Neuronal stem cell (in vitro differentiated cells): ENCODE measurements at regions not wholly inside any gene's neighbourhood (a gene's known extent, or its start where the extent isn't known, plus 50 kb on each side); places are given as distances from the start of the nearest gene placed in this dataset.

ENCODE experiments used
- DNase-seq: peaks from one replicate; pipeline ENCODE4 v3.0.0-alpha.2; 2013; ENCODE audit warnings: low spot score
- H2AFZ ChIP-seq: one replicate; pipeline ENCODE4 v1.6.1; 2013; ENCODE audit warnings: mild to moderate bottlenecking, low read length, inconsistent platforms
- H2AK5ac ChIP-seq: 2 replicates; pipeline ENCODE4 v1.6.1; 2013; ENCODE audit warnings: low read depth, mild to moderate bottlenecking, inconsistent platforms, low read length, moderate library complexity, mixed read lengths
- H2BK120ac ChIP-seq: 2 replicates; pipeline ENCODE4 v1.6.1; 2013; ENCODE audit warnings: low read depth, mild to moderate bottlenecking, inconsistent platforms, low read length, moderate library complexity, mixed read lengths
- H2BK12ac ChIP-seq: one replicate; pipeline ENCODE4 v1.6.1; 2013; ENCODE audit warnings: low read length, inconsistent platforms
- H2BK15ac ChIP-seq: 2 replicates; pipeline ENCODE4 v1.6.1; 2013; ENCODE audit warnings: mild to moderate bottlenecking, low read length, inconsistent platforms, mixed read lengths
- H2BK5ac ChIP-seq: one replicate; pipeline ENCODE4 v1.6.1; 2013; ENCODE audit warnings: inconsistent platforms, mild to moderate bottlenecking, low read length, moderate library complexity
- H3K14ac ChIP-seq: one replicate; pipeline ENCODE4 v1.6.1; 2013; ENCODE audit warnings: low read length, inconsistent platforms
- H3K18ac ChIP-seq: 2 replicates; pipeline ENCODE4 v1.6.1; 2013; ENCODE audit warnings: low read length, inconsistent platforms
- H3K23ac ChIP-seq: 2 replicates; pipeline ENCODE4 v1.6.1; 2013; ENCODE audit warnings: low read depth, mild to moderate bottlenecking, mixed read lengths, low read length, inconsistent platforms; ENCODE audit not compliant: poor library complexity
- H3K27ac ChIP-seq: replicated peaks from 3 replicates; pipeline ENCODE4 v1.5.1; 2013; ENCODE audit warnings: low read length, inconsistent platforms
- H3K27me3 ChIP-seq, 3 experiments: 2 replicates each; pipeline ENCODE4 v1.6.1; 2013; ENCODE audit warnings: low read length in 3 of 3, mild to moderate bottlenecking in 2 of 3, inconsistent platforms in 1 of 3, low read depth in 1 of 3, mixed read lengths in 1 of 3, moderate library complexity in 1 of 3; ENCODE audit not compliant: control insufficient read depth in 3 of 3, insufficient read depth in 3 of 3
- H3K36me3 ChIP-seq, 2 donors: replicated peaks in 1 of 2; 2 replicates each; pipeline ENCODE4 v1.6.1; 2013; ENCODE audit warnings: low read length in 2 of 2; ENCODE audit not compliant: control insufficient read depth in 2 of 2, insufficient read depth in 2 of 2
- H3K4ac ChIP-seq: 2 replicates; pipeline ENCODE4 v1.6.1; 2013; ENCODE audit warnings: inconsistent platforms, mild to moderate bottlenecking, low read length, moderate library complexity
- H3K4me1 ChIP-seq, 2 donors: 1 replicate in 1 of 2; 2 replicates in 1 of 2; pipeline ENCODE4 v1.6.1; 2013; ENCODE audit warnings: low read length in 2 of 2, low read depth in 1 of 2; ENCODE audit not compliant: control insufficient read depth in 2 of 2, insufficient read depth in 1 of 2
- H3K4me2 ChIP-seq: one replicate; pipeline ENCODE4 v1.6.1; 2013; ENCODE audit warnings: mild to moderate bottlenecking, low read length, inconsistent platforms; ENCODE audit not compliant: insufficient read depth, poor library complexity, severe bottlenecking
- H3K4me3 ChIP-seq, 2 donors: 2 replicates each; pipeline ENCODE4 v1.5.1; 2013; ENCODE audit warnings: low read length in 2 of 2, mild to moderate bottlenecking in 2 of 2, inconsistent platforms in 1 of 2, moderate library complexity in 1 of 2
- H3K79me1 ChIP-seq: one replicate; pipeline ENCODE4 v1.6.1; 2013; ENCODE audit warnings: low read depth, mild to moderate bottlenecking, inconsistent platforms, low read length, moderate library complexity
- H3K9ac ChIP-seq: one replicate; pipeline ENCODE4 v1.6.1; 2013; ENCODE audit warnings: mild to moderate bottlenecking, low read depth, low read length, inconsistent platforms; ENCODE audit not compliant: poor library complexity
- H3K9me3 ChIP-seq, 2 donors: replicated peaks in 1 of 2; 2 replicates each; pipeline versions ENCODE3 to v1.6.1; 2013; ENCODE audit warnings: low read length in 2 of 2, mild to moderate bottlenecking in 2 of 2, inconsistent platforms in 1 of 2, low read depth in 1 of 2, mixed read lengths in 1 of 2, moderate library complexity in 1 of 2; ENCODE audit not compliant: control insufficient read depth in 2 of 2, insufficient read depth in 1 of 2
- H4K8ac ChIP-seq: one replicate; pipeline ENCODE4 v1.6.1; 2013; ENCODE audit warnings: low read depth, mild to moderate bottlenecking, inconsistent platforms, low read length, moderate library complexity
- H4K91ac ChIP-seq: one replicate; pipeline ENCODE4 v1.6.1; 2013; ENCODE audit warnings: low read length, low read depth, mild to moderate bottlenecking, inconsistent platforms; ENCODE audit not compliant: poor library complexity
- WGBS, 2 donors: extraction: QIAGEN DNeasy Blood & Tissue Kit; methylation state at CpG; one replicate each; pipeline ENCODE4 v1.1.7; 2013; ENCODE audit warnings: missing lambda C conversion rate in 2 of 2, mixed read lengths in 1 of 2; ENCODE audit not compliant: insufficient read length in 2 of 2, insufficient replicate concordance in 1 of 2; ENCODE audit errors: extremely low coverage in 2 of 2; 5-methylcytosine and 5-hydroxymethylcytosine counted together

DNA sequence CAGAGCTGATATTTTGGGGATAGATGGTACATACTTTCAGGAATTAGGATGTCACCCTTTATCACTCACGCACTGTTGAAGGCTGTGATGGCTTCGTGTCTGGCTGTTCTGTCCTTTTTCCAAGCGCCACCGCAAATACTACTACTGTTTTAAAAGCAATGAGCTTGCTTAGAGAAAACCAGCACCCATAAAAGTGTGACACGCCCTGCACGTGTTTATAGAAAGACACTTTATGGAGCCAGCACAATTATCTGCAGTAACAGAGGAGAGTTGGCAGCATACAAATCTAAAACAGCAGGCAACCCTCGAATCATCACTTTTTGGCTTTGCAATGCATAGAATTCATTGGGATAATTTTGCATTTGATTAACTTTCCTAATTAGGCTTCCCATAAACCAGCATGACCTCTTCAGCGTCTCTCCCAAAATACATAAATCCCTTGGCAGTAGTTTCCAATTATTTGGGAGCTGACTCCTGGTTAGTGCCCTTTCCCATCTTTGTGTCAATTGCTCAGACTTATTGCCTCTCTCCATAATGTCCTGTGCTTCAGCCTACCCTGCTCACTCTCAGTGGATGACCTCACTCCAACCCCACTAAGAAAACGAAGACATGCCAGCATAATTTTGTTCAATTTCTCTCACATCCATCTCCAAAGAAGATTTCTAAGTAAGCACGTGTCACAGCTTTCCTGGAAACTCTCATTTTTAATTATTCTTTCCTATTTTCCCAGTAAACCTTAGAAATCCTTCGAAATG, 118.7 kb upstream of the LARGE1 start:
- Histone ChIP-seq H3K27ac (no peak overlapping the region), H4K91ac (no peak overlapping the region), H2BK5ac (no peak overlapping the region), H2BK15ac (no peak overlapping the region), H3K27me3 (no peaks in the 10 kb centered on the region), H3K4me1 (no peaks in the 10 kb centered on the region), H3K4me3 (no peak overlapping the region), H2AFZ (no peak overlapping the region), H4K8ac (no peak overlapping the region), H3K79me1 (no peaks in the 10 kb centered on the region), H3K36me3 (no peaks in the 10 kb centered on the region), H3K18ac (no peak overlapping the region), H3K9ac (no peak overlapping the region), H3K9me3 (no peaks in the 10 kb centered on the region), H3K23ac (no peak overlapping the region), H2BK120ac (no peak overlapping the region), H2AK5ac (no peak overlapping the region), H3K4ac (no peak overlapping the region), H3K14ac (no peak overlapping the region), H2BK12ac (no peak overlapping the region), H3K4me2 (no peak overlapping the region)
- no CpG with 5 or more reads among the region's 11 CpGs for WGBS, 2 donors
- no peak for DNase-seq

DNA sequence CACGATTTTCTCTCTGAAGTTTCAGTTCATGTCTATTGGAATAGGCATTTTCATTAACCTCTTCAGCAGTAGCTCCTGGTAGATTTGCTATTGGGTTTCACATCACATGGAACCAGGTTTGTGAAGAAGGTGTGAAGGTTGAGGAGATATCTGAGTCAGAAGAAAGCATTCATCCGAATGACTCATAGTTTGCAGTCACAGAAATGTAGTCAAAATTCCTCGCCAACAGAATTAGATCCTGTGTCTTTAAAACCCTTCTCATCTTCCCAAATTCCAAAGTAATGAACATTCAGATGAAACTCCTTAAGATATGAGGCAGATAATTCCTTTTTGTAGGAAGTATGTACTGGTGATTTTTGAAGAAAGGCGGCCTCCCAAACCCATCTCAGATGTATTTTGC, 125.0 kb upstream of the LARGE1 start:
- Histone ChIP-seq H2BK15ac (no peak overlapping the region), H3K36me3 (no peaks in the 10 kb centered on the region), H2AK5ac (no peak overlapping the region), H3K9me3 (no peaks in the 10 kb centered on the region), H3K23ac (no peak overlapping the region), H3K4ac (no peak overlapping the region), H3K18ac (no peak overlapping the region), H3K27me3 (no peaks in the 10 kb centered on the region), H2AFZ (no peak overlapping the region), H3K14ac (no peak overlapping the region), H2BK5ac (no peak overlapping the region), H3K27ac (no peak overlapping the region), H2BK120ac (no peak overlapping the region), H2BK12ac (no peak overlapping the region), H3K4me1 (no peaks in the 10 kb centered on the region), H3K9ac (no peak overlapping the region), H4K91ac (no peak overlapping the region), H3K79me1 (no peaks in the 10 kb centered on the region), H3K4me3 (no peak overlapping the region), H3K4me2 (no peak overlapping the region), H4K8ac (no peak overlapping the region)
- WGBS, 2 donors = no CpG with 5 or more reads among the region's 4 CpGs
- DNase-seq = no peak

DNA sequence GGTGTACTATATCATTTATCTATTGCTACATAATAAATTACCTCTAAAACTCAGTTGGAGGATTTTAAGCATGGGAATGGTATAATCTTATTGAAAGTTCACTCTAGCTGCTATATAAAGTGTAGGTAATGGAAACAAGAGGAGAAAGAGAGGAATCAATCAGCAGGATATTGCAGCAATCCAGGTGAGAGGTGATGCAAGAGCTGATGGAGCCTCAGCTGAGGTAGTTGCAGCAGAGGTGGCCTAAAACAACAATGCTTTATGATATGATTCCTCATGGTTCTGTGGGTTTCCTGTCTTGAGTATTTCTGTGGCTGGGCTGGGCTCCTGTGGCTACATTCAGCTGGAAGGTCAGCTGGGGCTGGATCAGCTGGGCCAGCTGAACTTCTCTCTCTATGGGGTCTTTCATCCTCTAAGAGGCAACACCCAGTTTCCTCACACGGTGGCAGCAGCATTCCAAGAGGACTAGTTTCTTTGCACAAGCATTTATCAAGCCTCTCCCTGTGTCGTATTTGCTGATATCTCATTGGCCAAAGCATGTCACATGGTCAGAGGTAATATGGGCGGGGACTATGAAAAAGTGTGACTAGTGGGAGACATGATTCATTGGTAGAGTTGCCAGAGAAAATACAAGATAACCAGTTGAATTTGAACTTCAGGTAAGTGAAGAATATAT, 135.4 kb upstream of the LARGE1 start:
- H3K27me3 ChIP-seq = no peaks in the 10 kb centered on the region
- peak; percentile 35 for DNase-seq
- H3K79me1 ChIP-seq = no peaks in the 10 kb centered on the region
- no peak overlapping the region for H3K14ac ChIP-seq
- H4K91ac ChIP-seq = no peak overlapping the region
- no peak overlapping the region for H3K23ac ChIP-seq
- H3K27ac ChIP-seq = no peak overlapping the region
- H3K9ac ChIP-seq = no peak overlapping the region
- no peak overlapping the region for H3K4me2 ChIP-seq
- no peak overlapping the region for H3K4ac ChIP-seq
- H2BK12ac ChIP-seq = no peak overlapping the region
- WGBS, 2 donors = no CpG with 5 or more reads among the region's 3 CpGs
- H3K4me1 ChIP-seq = no peaks in the 10 kb centered on the region
- no peak overlapping the region for H2AK5ac ChIP-seq
- no peaks in the 10 kb centered on the region for H3K36me3 ChIP-seq
- H2BK120ac ChIP-seq = no peak overlapping the region
- H3K4me3 ChIP-seq = no peak overlapping the region
- H3K9me3 ChIP-seq = peaks cover 5 to 6% of the 10 kb centered on the region in 2 donors
- H2AFZ ChIP-seq = no peak overlapping the region
- H2BK5ac ChIP-seq = no peak overlapping the region
- H2BK15ac ChIP-seq = no peak overlapping the region
- H4K8ac ChIP-seq = no peak overlapping the region
- no peak overlapping the region for H3K18ac ChIP-seq

DNA sequence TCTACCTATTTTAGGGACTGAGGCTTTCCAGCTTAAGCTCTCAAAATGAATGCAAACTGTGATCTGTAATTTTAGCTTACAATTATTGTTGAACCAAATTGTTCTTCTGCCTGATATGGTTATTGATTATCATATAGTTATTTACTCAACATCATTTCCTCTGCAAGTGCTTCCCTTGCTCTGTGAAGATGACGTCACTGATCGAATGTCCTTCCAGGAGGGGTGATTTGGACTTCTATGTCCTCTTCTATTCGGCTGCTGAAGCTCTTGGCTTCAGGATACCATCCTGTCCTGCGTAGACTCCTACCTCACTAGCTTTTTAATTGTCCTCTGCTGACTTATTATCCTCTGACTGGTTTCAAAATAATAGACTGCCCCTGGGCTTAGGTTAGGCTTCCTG, 137.4 kb upstream of the LARGE1 start:
- Histone ChIP-seq H3K4me3 (no peak overlapping the region), H2BK120ac (no peak overlapping the region), H3K27me3 (no peaks in the 10 kb centered on the region), H2BK15ac (no peak overlapping the region), H3K79me1 (no peaks in the 10 kb centered on the region), H4K8ac (no peak overlapping the region), H3K18ac (no peak overlapping the region), H2AK5ac (no peak overlapping the region), H4K91ac (no peak overlapping the region), H3K4me2 (no peak overlapping the region), H3K9ac (no peak overlapping the region), H3K4me1 (no peaks in the 10 kb centered on the region), H3K9me3 (peaks cover 5 to 6% of the 10 kb centered on the region in 2 donors), H2BK12ac (no peak overlapping the region), H3K14ac (no peak overlapping the region), H3K27ac (no peak overlapping the region), H3K36me3 (no peaks in the 10 kb centered on the region), H2BK5ac (no peak overlapping the region), H3K23ac (no peak overlapping the region), H3K4ac (no peak overlapping the region), H2AFZ (no peak overlapping the region)
- no CpG with 5 or more reads among the region's 4 CpGs for WGBS, 2 donors
- DNase-seq = no peak
